GM21390 (cell line): ENCODE measurements at regions not wholly inside any gene's neighbourhood (a gene's known extent, or its start where the extent isn't known, plus 50 kb on each side); places are given as distances from the start of the nearest gene placed in this dataset.

Source experiments
- ATAC-seq: cut with Tn5 transposase; IDR thresholded peaks from one replicate; pipeline ENCODE4 v1.9.1; 2021; ENCODE audit not compliant: unreplicated experiment

DNA sequence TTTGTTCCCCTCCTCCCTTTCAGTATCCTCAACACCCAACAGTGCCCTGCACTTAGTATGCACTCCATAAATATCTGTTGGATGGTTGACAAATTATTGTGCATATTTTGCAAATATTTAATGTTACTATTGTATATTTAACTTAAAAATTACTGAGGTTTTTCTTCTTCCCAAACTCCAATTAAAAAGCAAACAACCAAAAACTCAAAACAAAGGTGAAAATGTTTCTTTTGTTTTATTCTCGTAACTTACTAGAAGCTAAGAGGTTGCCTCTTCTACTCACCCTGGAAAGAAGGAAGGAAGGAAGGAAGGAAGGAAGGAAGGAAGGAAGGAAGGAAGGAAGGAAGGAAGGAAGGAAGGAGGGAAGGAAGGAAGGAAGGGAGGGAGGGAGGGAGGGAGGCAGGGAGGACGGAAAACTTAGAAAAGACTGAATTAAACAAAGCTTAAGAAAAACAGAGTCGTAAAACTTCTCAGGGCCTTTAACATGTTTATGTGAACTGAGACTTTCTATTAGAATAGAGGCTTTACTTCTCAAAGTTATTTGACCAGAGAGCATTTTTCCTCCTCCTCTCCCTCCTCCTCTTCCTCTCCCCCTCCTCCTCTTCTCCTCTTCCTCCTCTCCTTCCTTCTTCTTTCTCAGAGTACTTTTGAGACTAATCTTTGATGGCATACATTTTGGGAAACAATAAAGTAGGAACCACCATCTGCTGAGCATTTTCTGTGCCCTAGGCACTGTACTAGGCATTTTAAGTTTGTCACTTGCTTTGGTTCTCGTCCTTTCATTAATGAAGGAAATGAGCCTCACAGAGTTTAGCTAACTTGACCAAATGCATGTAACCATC is 396.6 kb upstream of the WWC1 start:
- ATAC-seq: no peak

DNA sequence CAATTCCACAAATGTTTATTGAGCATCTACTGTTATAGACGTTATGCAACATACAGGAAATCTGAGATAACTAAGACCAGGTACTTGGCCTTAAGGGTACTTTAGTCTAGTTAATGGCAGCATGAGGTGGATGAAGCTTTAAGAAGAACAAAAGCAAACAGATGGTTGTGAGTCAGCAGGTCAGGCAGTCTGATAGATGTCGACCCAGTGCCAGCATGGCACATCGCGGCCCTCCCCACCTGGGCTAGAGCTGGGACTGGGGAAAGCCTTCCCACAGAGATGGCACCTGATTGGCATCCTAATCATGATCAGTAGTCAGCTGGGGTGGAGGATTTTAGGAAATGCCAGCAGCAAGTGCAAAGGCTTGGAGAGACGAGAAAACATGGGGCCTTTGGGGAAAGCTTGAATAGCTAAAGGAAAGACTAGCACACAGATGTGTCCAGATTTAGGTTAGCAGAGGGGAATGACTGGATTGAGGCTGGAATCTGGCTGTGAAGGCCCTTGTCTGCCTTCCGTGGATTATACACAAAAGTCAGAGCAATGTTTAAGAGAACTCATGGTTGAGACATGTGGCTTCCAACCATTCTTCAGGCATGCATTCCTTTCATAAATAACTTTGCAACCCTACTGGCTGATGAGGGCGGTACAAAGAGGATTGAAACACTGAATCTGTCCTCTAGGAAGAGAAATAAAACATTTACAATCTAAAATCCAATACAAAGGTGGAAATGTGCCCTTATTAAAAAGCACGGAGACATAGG is 395.4 kb upstream of the WWC1 start:
- no peak for ATAC-seq

DNA sequence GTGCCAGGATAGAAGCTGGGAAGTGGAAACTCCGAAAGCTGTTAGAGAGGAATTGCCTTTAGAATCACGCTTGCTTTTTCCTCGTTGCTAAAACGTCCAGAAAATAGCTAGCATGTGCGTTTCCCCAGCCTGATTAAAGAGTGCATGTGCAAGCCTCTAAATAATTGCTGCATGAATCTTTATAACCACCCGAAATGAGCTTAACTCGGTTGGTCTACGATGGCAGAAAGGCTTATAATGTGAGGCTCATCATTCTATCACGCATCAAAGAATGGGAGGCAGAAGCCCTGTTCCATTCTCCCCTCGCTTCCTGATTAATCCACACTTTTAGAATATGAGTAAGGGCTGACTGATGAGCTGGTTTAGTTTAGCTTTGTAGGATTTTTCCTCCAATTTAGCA is 394.6 kb upstream of the WWC1 start:
- no peak for ATAC-seq

DNA sequence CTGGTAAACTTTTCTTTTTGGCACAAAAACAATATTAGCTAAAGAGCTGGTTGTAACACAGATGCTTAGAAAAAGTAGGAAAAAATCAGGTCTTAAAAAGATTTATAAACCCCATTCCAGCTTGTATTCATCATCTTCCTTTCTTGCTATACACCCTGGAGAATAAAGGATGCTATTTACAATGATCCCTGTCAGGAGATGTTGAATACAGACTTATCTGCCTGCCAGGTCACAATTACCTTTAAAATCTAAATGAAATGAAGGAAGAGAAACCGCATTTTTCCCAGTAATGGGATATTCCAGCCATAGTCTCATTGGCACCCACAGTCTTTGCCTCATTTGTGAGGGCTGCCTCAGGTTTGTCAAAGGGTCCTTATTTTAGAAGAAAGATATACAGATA is 394.1 kb upstream of the WWC1 start:
- ATAC-seq: no peak

DNA sequence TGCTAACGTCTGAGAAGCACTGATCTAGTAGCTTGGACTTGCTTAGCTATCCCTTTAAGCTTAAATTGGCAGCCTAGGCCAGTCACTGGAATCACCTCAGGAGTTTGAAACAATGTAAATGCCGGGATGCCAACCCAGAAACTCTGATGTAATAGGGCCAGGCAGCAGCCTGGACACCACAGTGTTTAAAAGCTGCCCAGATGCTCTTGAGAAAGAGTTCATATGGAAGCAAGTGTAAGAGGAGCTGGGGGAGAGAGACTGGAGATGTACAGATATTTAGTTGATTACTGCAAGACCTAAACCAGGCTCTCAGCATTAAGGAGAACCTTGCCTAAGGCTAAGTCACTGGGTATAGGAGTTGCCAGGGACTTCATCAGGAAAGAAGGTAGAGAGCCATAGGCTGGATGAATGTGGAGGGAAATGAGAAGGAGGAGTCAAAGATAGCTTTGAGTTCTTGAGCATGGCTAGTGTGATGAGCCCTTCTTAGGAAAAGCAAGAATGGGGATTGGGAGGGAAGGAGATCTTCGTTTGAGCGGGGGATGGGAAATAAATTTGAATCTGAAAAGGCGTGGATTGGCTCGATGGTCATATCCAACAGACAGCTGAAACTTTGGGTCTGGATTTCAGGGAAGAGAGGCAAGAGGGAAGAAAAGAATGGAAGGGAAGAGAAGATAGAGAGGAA is 392.9 kb upstream of the WWC1 start:
- ATAC-seq: no peak

DNA sequence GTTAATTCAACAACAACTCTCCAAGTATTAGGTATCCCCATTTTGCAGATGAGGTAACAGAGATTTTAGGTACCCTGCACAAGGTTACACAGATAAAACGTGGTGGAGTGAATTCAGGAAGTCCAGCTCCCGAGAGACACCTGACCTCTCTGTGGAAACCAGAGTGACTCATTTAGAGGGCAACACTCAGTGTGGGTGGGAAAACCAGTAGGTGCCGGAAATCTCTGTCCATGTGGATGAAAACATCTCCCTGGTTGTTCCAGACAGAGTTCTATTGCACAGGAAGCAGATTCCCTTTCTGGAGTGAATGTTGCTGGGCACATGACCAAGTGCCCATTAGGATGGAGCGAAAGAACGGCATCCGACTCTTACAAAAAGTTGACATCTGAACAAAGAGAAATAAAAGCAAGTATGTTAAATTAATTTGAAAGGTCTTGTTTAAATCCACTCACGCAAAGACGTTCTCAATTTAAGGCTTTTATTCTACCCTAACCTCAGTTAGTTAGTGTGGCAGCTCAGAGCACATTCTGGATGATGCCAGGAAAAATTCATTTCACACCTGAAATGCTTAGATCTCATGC is 391.9 kb upstream of the WWC1 start:
- ATAC-seq: no peak

DNA sequence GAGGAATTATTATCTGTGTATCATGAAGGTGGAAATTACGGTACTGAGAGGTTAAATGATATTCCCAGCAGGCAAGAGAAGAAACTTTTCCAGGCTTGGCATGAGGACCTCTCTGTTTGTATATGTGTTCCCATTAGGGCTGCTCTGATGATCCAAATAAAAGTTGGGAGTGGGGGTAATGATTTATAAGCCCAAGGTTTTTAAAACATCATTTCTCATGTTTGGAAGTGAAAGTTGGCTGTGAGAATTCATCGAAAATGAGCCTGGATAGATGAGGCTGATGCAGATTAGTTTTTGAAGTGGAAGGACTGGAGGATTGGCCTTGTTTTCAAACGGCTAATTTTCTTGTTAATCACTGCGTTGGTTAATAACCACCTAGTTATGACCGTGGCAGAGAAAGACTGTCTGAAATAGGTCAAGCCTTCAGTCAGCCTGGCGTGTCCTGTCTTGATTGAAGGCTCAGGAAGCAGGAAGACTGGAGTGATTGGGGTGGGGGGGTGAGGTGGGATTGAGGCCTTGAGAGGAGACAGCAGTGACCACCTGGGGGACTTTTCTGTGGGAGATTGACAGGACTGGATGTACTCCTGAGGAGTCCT is 391.0 kb upstream of the WWC1 start:
- ATAC-seq: no peak

DNA sequence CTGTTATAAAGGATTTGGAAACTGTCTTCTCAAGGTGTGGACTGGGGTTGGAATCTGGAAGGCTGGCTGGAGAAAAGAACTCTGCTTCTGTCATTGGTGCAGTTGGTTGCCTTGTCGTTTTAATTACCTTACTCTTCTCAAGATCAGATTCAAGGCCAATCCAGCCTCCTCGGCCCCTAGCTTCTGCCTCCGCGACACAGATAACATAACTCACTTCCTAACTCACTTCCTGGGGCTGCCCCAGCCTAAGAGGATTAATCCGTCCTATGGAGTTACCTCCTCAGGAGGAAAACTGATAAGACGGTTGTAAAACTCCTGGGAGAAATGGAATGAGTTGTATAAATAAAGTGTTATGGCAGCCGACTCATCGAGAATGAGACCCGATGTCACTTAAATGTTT is 389.1 kb upstream of the WWC1 start:
- ATAC-seq: no peak

DNA sequence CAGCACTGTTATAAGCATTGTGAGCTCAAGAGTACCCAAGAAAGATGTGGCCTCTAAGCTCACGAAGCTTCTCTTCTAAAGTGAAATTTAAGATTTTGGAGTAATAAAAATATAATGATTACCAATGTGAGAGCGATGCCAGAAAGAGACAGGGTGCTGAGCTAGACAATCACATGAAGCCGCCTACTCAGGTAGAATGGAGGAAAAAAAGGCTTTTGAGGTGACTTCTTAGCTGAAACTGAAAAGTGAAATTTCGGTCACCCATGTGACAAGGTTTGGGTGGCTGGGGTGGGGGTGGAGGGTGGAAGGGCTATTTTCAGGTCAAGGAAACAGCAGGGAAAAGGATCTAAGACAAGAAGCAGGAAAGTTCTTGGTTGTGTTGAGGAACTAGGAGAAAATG is 388.2 kb upstream of the WWC1 start:
- no peak for ATAC-seq

DNA sequence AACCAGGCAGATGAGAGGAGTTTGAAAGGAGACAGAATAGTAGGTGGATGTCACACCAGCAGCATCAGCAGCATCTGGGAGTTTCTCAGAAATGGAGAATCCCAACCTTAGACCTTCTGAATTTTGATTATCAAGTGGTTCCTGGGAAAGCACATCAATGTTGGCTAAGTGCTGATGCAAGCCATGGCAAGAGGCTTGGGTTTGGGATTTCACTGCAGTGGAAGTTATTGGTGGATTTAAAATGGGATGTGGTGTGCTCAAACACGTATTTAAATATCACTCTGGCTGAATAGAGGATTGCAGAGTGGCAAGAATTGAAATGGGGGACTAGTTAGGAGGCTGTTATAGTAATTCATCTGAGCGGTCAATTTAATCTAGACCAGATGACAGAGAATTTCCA is 387.8 kb upstream of the WWC1 start:
- ATAC-seq: no peak

DNA sequence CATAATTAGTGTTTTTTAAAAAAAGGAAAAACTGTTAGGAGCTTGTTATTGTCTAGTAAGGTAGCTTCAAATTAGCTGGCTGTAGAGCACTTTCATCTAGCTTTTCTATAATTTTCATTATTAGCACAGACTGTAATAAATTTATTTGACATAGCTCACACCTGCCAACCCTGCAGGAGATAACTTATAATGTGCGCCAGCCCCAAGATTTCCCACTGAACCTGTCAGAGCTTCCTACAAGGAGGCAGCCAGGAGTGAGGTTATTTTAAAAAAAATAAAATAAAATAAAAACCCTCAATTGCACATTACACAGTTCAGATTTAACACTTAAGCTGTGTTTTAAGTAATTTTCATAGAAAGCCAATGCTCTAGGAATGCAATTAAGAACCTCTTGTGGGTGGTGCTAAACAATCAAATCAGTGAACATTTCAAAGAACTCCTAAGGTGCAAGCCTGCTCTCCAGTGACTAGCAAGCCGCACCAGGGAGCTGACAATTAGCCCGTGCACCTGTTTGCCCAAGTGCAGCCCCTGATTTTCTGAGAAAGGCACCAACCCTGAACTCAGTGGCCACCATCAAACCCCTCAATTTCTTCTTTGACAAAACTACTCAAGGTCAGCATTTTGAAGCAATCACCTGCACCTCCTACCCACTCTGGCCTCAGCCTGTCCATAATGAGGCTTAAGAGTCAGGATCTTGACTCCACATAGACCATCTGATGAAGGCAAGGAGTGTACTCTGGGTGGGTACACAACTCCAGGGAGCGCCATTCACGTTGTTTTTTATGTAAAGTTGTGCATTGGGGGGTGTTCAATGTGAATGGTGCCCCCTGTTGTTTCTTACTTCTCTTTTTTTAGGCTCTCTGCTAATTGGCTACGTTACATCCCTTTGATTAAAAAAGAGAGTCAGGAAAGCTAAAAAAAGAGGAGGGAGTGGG is 385.3 kb upstream of the WWC1 start:
- no peak for ATAC-seq

DNA sequence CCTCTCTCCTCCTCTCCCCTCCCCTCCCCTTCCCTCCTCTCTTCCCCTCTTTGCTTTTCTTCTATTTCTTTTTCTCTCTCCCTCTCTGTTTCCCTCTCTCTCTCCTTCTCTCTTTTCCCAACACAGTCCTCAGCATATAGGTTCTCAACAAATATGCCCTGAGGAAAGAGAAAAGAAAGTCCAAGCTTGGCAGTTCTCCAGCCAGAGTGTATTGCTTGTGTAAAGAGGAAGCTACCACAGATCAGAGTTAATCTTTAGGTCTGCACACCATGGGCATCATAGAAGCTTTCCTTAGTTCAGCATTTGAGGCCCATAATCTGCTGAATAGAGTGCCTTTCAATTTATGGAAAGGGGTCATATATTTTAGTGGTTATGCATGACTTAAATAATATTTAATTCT is 382.8 kb upstream of the WWC1 start:
- no peak for ATAC-seq

DNA sequence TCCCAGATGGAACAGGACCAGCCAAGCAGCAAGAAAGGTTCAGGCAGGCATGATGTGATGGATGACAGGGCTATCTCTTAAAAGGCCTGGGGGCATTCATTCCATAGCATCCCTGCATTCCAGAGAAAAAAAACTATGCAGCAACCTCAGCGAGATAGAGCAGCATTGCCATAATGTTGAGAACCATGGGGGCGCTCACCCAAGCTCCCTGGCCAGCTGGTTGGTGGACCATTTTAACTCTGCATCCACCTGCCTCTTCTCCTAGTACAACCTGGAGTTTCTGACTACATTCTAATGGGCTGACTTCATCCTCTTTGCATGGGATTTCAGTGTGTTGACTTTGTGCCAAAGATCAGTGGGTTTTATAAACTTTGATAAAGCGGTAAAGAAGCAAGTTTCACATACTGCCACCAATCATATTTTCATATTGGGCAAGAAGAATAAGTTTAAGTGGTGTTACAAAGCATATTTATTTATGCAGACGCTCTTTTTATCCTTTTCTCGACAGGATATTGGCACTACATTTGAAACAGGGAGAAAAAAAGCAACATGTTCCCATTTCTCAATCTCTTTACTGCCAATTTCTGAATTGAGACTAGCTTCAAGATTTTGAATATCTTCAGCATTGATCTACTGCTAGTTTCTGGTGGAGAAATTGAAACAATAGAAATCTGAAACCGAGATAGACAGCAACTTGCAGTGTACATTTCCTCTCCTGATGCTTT is 378.3 kb upstream of the WWC1 start:
- ATAC-seq: no peak

DNA sequence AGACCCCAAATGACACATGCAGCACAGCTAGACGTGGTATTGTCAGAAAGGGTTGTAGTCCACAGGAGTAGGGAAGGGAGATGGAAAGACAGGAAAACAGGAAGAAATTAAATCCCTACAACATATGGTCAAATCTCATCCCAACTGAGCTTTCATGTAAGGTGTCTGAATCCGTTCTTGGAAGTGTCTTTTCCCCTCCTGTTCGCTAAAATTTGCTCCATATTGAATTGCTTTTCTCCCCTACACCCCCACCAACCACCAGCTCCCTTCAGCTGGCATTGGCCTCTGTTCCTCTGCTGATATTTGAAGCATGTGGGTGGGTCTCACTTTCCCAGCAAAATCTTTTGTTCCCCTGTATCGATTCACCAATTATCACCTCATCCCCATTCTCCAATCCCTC is 376.2 kb upstream of the WWC1 start:
- ATAC-seq: no peak

DNA sequence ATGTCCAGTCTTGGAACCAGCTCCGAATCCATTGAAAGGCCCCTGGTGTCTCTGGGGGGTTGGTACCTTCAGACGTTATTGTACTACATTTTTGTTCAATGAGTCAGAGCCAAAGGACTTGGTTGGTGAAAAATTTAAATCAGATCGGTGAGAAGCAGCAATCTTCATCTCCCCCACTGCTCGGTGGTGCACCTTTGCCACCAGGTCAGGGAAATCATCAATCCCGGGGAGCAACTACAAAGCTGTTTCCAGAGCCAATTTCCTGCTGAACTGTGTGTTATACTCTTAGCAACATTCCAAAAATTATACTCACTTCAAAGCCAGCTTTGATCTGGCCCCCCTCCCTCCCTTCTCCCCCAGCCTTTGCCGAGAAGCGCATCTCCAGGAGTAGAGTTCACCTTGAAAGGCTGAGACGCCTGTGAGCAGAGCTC is 375.2 kb upstream of the WWC1 start:
- ATAC-seq: no peak

DNA sequence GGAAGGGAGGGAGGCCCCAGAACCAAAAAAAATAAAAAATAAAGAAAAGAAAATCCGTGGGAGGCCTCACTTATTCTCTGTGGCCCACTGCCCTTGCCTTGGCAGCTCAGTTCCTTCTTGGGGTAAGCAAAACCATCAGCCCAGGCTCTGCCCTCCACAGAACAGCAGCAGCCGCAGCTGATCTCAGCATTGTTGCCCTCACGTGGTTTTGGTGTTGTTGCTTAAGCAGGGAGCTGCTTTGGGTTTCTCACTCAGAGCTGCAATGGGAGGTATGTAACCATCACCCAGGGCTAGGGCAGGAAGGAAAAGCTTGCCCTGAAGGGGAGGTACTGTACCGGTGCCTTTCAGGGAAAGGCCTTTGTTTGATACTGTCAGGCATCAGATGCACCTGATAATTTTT is 374.7 kb upstream of the WWC1 start:
- ATAC-seq: no peak

DNA sequence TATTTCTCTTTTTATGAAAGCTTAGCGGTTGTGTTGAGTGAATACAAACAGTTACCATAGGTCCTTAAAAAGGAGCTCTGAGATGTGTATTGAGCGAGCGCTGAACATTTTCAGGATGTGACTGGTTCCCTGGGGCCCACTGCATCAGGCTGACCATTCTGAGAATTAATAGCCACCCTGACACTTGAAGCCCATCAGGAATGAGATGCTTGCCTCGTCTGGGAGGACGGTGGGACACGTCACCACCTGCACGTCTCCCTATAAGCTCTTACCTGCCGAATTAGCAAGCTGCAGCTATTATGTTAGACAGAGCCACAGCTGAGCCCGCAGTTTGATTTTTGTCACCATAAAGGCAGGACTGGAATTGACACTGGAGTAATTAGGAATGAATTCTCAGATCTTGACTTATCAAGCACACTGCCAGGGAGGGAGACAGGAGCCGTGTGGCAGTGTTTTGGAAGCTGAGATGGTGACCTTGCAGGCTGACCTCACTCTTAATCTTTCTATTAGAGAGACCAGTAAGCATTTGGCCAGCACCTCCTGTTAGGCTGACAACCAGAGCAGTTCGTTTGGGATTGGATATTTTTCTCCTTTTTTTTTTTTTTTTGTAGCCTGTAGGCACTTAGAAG is 373.1 kb upstream of the WWC1 start:
- no peak for ATAC-seq

DNA sequence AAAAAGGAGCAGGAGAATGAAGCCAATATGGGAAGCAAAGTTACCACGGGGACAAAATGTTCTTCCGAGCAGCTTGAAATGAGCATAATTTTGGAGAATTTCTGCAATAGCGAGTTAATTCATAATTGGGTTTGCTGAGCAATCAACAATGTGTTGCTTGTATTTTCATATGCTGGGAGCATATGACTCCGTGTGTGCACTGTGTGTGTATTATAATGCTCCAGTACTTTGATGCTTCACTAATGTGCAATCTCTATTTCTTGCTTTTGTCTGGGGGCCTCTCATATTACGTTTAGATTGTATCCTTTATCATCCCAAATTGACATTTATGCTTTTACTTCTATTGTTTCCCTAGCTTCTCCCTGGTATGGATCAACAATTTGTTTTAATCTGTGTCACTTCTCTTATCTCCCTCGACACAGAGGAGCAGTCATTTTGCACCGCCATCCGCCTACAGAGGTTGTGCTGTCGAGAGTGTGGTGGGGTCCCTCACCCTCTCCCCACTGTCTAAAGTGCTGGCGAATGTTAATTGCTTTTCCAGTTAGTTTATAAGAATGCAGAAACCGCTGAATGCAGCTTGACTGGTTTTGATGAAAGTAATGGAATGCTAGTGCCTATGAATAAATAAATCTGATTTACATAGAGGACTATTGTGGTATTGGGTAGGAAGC is 372.5 kb upstream of the WWC1 start:
- no peak for ATAC-seq
